CD4-positive, alpha-beta T cell (primary cell): ENCODE measurements at regions not wholly inside any gene's neighbourhood (a gene's known extent, or its start where the extent isn't known, plus 50 kb on each side); places are given as distances from the start of the nearest gene placed in this dataset.

Source experiments
- ATAC-seq: fragments of 200-7000 bp; cut with Tn5 transposase; one replicate; pipeline ENCODE4 v1.10.0; 2022; ENCODE audit warnings: mild to moderate bottlenecking; ENCODE audit not compliant: poor library complexity
- CTCF ChIA-PET: fragments of 350-600 bp; sonication (Branson Sonifier 250); formaldehyde crosslinking; loops from one replicate; lab custom pipeline; 2021; ENCODE audit warnings: antibody characterized with exemption, inconsistent platforms; lab: Charles Lee
- POLR2A ChIA-PET: fragments of 350-600 bp; sonication (Branson Sonifier 250); formaldehyde crosslinking; loops from one replicate; lab custom pipeline; 2021; ENCODE audit warnings: antibody characterized with exemption, inconsistent platforms; lab: Charles Lee
- DNase-seq, 14 experiments: peaks; one replicate each; pipeline ENCODE4 v3.0.0-alpha.2; 2013 to 2020; ENCODE audit warnings: mixed read lengths in 2 of 14
- H3K27ac ChIP-seq, 2 donors: one replicate each; pipeline versions ENCODE4 v1.5.1 to v1.7.0; 2013; ENCODE audit warnings: low read length in 2 of 2, low read depth in 1 of 2, mild to moderate bottlenecking in 1 of 2
- H3K27me3 ChIP-seq, 2 experiments: 1 replicate in 1 of 2; 2 replicates in 1 of 2; pipeline versions ENCODE4 v1.6.1 to v1.7.0; 2013; ENCODE audit warnings: low read length in 2 of 2, control low read depth in 1 of 2, mild to moderate bottlenecking in 1 of 2, moderate library complexity in 1 of 2; ENCODE audit not compliant: insufficient read depth in 2 of 2, control insufficient read depth in 1 of 2
- H3K36me3 ChIP-seq: one replicate; pipeline ENCODE4 v1.6.1; 2013; ENCODE audit warnings: low read length, control low read depth; ENCODE audit not compliant: insufficient read depth
- H3K4me1 ChIP-seq: one replicate; pipeline ENCODE4 v1.6.1; 2013; ENCODE audit warnings: low read length, control low read depth; ENCODE audit not compliant: insufficient read depth
- H3K4me3 ChIP-seq: one replicate; pipeline ENCODE4 v1.5.1; 2013; ENCODE audit warnings: mild to moderate bottlenecking, low read length, moderate library complexity
- H3K9me3 ChIP-seq, 2 experiments: 1 replicate in 1 of 2; 2 replicates in 1 of 2; pipeline versions ENCODE4 v1.6.1 to v1.7.0; 2013; ENCODE audit warnings: low read length in 2 of 2, mild to moderate bottlenecking in 2 of 2, control low read depth in 1 of 2, moderate library complexity in 1 of 2; ENCODE audit not compliant: control insufficient read depth in 1 of 2, insufficient read depth in 1 of 2
- H3K27ac Mint-ChIP-seq: one replicate; pipeline ENCODE4 v1.8.0; 2020; ENCODE audit warnings: mixed read lengths
- H3K27me3 Mint-ChIP-seq: one replicate; pipeline ENCODE4 v1.8.0; 2021; ENCODE audit warnings: mixed read lengths
- H3K36me3 Mint-ChIP-seq: one replicate; pipeline ENCODE4 v1.8.0; 2021; ENCODE audit warnings: low read depth, mixed read lengths
- H3K4me1 Mint-ChIP-seq: one replicate; pipeline ENCODE4 v1.8.0; 2021; ENCODE audit warnings: low read depth, mixed read lengths
- H3K4me3 Mint-ChIP-seq: one replicate; pipeline ENCODE4 v1.8.0; 2020; ENCODE audit warnings: mild to moderate bottlenecking, mixed read lengths
- H3K9me3 Mint-ChIP-seq: one replicate; pipeline ENCODE4 v1.8.0; 2020; ENCODE audit warnings: mixed read lengths
- intact Hi-C, 2 experiments: fragments of 100-400 bp; cut with DNase I in 1 of 2; cut with micrococcal nuclease in 1 of 2; formaldehyde crosslinking; loops; one replicate each; pipeline versions ENCODE4 v1.15.1 to v1.9.0; 2023 to 2025; cut with DNase I, micrococcal nuclease
- TF ChIP-seq, protein P1 (sequence below): fragments of 200-600 bp; IDR thresholded peaks from one replicate; pipeline ENCODE4 v1.8.0; 2022; ENCODE audit warnings: antibody characterized with exemption, mild to moderate bottlenecking

DNA sequence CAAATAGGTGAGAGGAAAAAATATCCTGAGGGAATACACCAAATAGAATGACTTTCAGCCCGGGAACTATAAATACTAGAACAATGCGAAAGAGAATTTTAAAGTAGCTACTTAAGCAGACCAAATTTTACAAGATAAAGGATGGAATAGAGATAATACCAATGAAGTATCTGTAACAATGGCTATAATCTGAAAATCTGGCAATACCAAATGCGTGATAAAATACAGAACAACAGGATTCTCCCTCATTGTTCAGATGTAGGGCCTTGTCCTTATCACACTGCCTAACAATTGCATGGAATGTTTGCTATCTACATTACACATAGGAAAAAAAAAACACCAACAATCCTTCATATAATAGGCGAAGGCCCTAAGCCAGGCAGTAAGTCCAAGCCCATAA, 815.4 kb upstream of the MDGA2 start:
- Histone ChIP-seq H3K9me3 (no peaks in the 10 kb centered on the region), H3K4me1 (no peaks in the 10 kb centered on the region), H3K4me3 (no peak overlapping the region), H3K27me3 (no peaks in the 10 kb centered on the region), H3K36me3 (no peaks in the 10 kb centered on the region), H3K27ac (no peak overlapping the region)
- TF ChIP-seq, protein P1, sequence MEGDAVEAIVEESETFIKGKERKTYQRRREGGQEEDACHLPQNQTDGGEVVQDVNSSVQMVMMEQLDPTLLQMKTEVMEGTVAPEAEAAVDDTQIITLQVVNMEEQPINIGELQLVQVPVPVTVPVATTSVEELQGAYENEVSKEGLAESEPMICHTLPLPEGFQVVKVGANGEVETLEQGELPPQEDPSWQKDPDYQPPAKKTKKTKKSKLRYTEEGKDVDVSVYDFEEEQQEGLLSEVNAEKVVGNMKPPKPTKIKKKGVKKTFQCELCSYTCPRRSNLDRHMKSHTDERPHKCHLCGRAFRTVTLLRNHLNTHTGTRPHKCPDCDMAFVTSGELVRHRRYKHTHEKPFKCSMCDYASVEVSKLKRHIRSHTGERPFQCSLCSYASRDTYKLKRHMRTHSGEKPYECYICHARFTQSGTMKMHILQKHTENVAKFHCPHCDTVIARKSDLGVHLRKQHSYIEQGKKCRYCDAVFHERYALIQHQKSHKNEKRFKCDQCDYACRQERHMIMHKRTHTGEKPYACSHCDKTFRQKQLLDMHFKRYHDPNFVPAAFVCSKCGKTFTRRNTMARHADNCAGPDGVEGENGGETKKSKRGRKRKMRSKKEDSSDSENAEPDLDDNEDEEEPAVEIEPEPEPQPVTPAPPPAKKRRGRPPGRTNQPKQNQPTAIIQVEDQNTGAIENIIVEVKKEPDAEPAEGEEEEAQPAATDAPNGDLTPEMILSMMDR, result no peak
- CTCF ChIA-PET, result no interaction called here
- intact Hi-C loops, result no loop called here
- Mint-ChIP-seq H3K27me3 (no peaks in the 10 kb centered on the region), H3K9me3 (peaks cover 8% of the 10 kb centered on the region), H3K4me3 (no peak overlapping the region), H3K27ac (no peak overlapping the region), H3K4me1 (no peaks in the 10 kb centered on the region), H3K36me3 (no peaks in the 10 kb centered on the region)
- ATAC-seq (no peak), DNase-seq (no peak)
- POLR2A ChIA-PET, result no interaction called here

DNA sequence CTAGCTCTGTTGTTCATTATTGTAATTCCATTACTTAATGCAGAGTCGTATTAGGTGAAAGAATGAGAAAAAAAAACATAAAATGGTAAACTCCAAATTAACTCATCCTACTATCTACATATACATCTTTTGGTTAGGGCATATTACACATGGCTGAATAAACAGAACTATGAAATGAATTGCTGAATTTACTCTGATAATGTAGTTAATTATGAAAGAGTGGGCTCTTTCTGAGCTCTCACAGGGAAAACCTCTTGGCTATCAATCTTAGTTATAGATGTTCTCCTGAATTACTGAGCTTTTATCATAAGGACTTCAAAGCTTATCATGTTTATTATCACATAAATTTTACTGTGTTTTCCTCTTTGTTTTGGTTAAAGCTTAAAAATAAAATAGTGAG, 798.5 kb upstream of the MDGA2 start:
- Mint-ChIP-seq H3K4me1 (no peaks in the 10 kb centered on the region), H3K4me3 (no peak overlapping the region), H3K9me3 (peaks cover 4% of the 10 kb centered on the region), H3K27ac (no peak overlapping the region), H3K36me3 (no peaks in the 10 kb centered on the region), H3K27me3 (no peaks in the 10 kb centered on the region)
- intact Hi-C loops, result no loop called here
- no peaks in the 10 kb centered on the region for H3K27me3 ChIP-seq
- ATAC-seq, result no peak
- no peak overlapping the region for H3K27ac ChIP-seq
- POLR2A ChIA-PET, result no interaction called here
- DNase-seq, result no peak
- peaks cover 0 to 3% of the 10 kb centered on the region in 2 experiments for H3K9me3 ChIP-seq
- no peaks in the 10 kb centered on the region for H3K36me3 ChIP-seq
- H3K4me1 ChIP-seq, result no peaks in the 10 kb centered on the region
- H3K4me3 ChIP-seq, result no peak overlapping the region
- TF ChIP-seq, protein P1, result no peak
- CTCF ChIA-PET, result no interaction called here

DNA sequence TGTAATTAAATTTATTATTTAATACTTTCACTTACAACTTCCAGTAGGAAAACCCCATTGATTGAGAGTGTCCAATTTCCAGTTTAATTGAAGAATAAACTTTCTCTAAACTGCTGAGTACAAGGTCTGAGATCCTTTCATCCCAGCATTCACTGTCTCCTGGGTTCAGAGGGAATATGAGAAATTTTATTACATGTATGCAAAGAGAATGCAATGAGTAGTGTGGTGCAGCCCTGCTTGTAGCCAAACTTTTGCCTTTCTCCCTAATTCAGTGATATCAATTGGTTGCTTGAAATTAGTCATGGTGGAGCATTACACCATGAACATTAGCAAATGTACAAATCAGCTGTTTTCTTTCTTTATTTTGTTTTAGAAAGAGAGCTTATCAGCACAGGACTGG, 780.6 kb upstream of the MDGA2 start:
- Histone ChIP-seq H3K27ac (no peak overlapping the region), H3K9me3 (no peaks in the 10 kb centered on the region), H3K36me3 (no peaks in the 10 kb centered on the region), H3K27me3 (no peaks in the 10 kb centered on the region), H3K4me3 (no peak overlapping the region), H3K4me1 (no peaks in the 10 kb centered on the region)
- intact Hi-C loops, result no loop called here
- TF ChIP-seq, protein P1, result no peak
- H3K36me3 Mint-ChIP-seq, result no peaks in the 10 kb centered on the region
- no peaks in the 10 kb centered on the region for H3K9me3 Mint-ChIP-seq
- H3K4me3 Mint-ChIP-seq, result no peak overlapping the region
- POLR2A ChIA-PET, result no interaction called here
- no peaks in the 10 kb centered on the region for H3K4me1 Mint-ChIP-seq
- CTCF ChIA-PET, result no interaction called here
- no peaks in the 10 kb centered on the region for H3K27me3 Mint-ChIP-seq
- DNase-seq (no peak), ATAC-seq (no peak)
- no peak overlapping the region for H3K27ac Mint-ChIP-seq
